GM23338 (cell line): ENCODE measurements at regions not wholly inside any gene's neighbourhood (a gene's known extent, or its start where the extent isn't known, plus 50 kb on each side); places are given as distances from the start of the nearest gene placed in this dataset.
"Not testable (repeated sequence)": the region's sequence is repeated elsewhere in the genome, so short reads cannot be mapped to it uniquely, and the experiment has no call there.

Experiments used
- CREB1 ChIP-seq: fragments of 250-450 bp; sonication (Bioruptor Pico); IDR thresholded peaks from 2 replicates; pipeline ENCODE4 v1.5.0; 2020; ENCODE audit warnings: low read depth, mild to moderate bottlenecking, moderate library complexity
- CTCF ChIP-seq, 2 experiments: fragments of 200-600 bp in 1 of 2; sonication (generic) in 1 of 2; conservative IDR thresholded peaks; 2 replicates each; pipeline versions ENCODE4 v1.5.1 to v1.6.1; 2016 to 2017; ENCODE audit warnings: antibody characterized with exemption in 2 of 2, low read depth in 2 of 2, mild to moderate bottlenecking in 2 of 2, moderate library complexity in 1 of 2
- EZH2 ChIP-seq: fragments of 200-600 bp; sonication (generic); IDR thresholded peaks from one replicate; pipeline ENCODE4 v1.8.0; 2017; ENCODE audit warnings: antibody characterized with exemption, mild to moderate bottlenecking, low read depth; ENCODE audit not compliant: unreplicated experiment
- POLR2AphosphoS5 ChIP-seq: IDR thresholded peaks from 2 replicates; pipeline ENCODE4 v1.6.1; 2016; ENCODE audit warnings: antibody characterized with exemption, low read depth
- REST ChIP-seq: IDR thresholded peaks from one replicate; pipeline ENCODE4 v1.6.1; 2018; ENCODE audit warnings: antibody characterized with exemption; ENCODE audit not compliant: unreplicated experiment

GRCh38 chr12:8315997-8316396 lies 88.6 kb upstream of the FAM90A1 start:
- not testable (repeated sequence) for TF ChIP-seq CTCF (conservative IDR thresholded peaks at IDR 0.05; ENCODE audit: low read depth in 2 of 2); EZH2; POLR2AphosphoS5; CREB1 (CRISPR knock-in tag); REST
